H9 (cell line): ENCODE measurements at regions not wholly inside any gene's neighbourhood (a gene's known extent, or its start where the extent isn't known, plus 50 kb on each side); places are given as distances from the start of the nearest gene placed in this dataset.

Experiments used
- DNase-seq: peaks from one replicate; pipeline ENCODE4 v3.0.0-alpha.2; 2017
- H2AFZ ChIP-seq: one replicate; pipeline ENCODE4 v1.6.1; 2013; ENCODE audit warnings: mild to moderate bottlenecking, low read length, control low read depth, moderate library complexity
- H2AK5ac ChIP-seq: 2 replicates; pipeline ENCODE4 v1.6.1; 2013; ENCODE audit warnings: low read length, control low read depth, mixed read lengths; ENCODE audit not compliant: insufficient read length
- H2BK120ac ChIP-seq: one replicate; pipeline ENCODE4 v1.6.1; 2013; ENCODE audit warnings: low read depth, mild to moderate bottlenecking, low read length, control low read depth, inconsistent platforms; ENCODE audit not compliant: poor library complexity, severe bottlenecking
- H2BK12ac ChIP-seq: 2 replicates; pipeline ENCODE4 v1.6.1; 2013; ENCODE audit warnings: low read length, control low read depth, mixed read lengths, low read depth; ENCODE audit not compliant: insufficient read length
- H2BK15ac ChIP-seq: 2 replicates; pipeline ENCODE4 v1.6.1; 2013; ENCODE audit warnings: low read depth, low read length, control low read depth
- H2BK20ac ChIP-seq: one replicate; pipeline ENCODE4 v1.6.1; 2013; ENCODE audit warnings: low read depth, mild to moderate bottlenecking, low read length, control low read depth, inconsistent platforms; ENCODE audit not compliant: poor library complexity, severe bottlenecking
- H2BK5ac ChIP-seq: 2 replicates; pipeline ENCODE4 v1.6.1; 2013; ENCODE audit warnings: low read length, control low read depth, mixed read lengths; ENCODE audit not compliant: insufficient read length
- H3K14ac ChIP-seq: 2 replicates; pipeline ENCODE4 v1.6.1; 2013; ENCODE audit warnings: low read length, control low read depth; ENCODE audit not compliant: insufficient read depth
- H3K18ac ChIP-seq: 2 replicates; pipeline ENCODE4 v1.6.1; 2013; ENCODE audit warnings: low read depth, mild to moderate bottlenecking, mixed read lengths, low read length, control low read depth; ENCODE audit not compliant: insufficient read length
- H3K23ac ChIP-seq: 2 replicates; pipeline ENCODE4 v1.6.1; 2013; ENCODE audit warnings: low read length, control low read depth, mixed read lengths, low read depth; ENCODE audit not compliant: insufficient read length
- H3K23me2 ChIP-seq: 2 replicates; pipeline ENCODE4 v1.6.1; 2013; ENCODE audit warnings: low read depth, mild to moderate bottlenecking, mixed read lengths, low read length, control low read depth; ENCODE audit not compliant: insufficient read length, poor library complexity, severe bottlenecking
- H3K27ac ChIP-seq: 2 replicates; pipeline ENCODE4 v1.5.1; 2013; ENCODE audit warnings: low read length, control low read depth, mixed read lengths, low read depth; ENCODE audit not compliant: insufficient read length
- H3K27me3 ChIP-seq: 2 replicates; pipeline ENCODE4 v1.6.1; 2013; ENCODE audit warnings: low read length, control low read depth, inconsistent platforms; ENCODE audit not compliant: insufficient read depth
- H3K4ac ChIP-seq: 2 replicates; pipeline ENCODE4 v1.6.1; 2013; ENCODE audit warnings: low read depth, mild to moderate bottlenecking, control low read depth, inconsistent platforms, low read length, moderate library complexity
- H3K4me1 ChIP-seq: 2 replicates; pipeline ENCODE4 v1.6.1; 2013; ENCODE audit warnings: low read length, control low read depth, inconsistent platforms; ENCODE audit not compliant: insufficient read depth
- H3K4me2 ChIP-seq: 2 replicates; pipeline ENCODE4 v1.6.1; 2013; ENCODE audit warnings: low read length, control low read depth, mixed read lengths; ENCODE audit not compliant: insufficient read length, insufficient read depth
- H3K56ac ChIP-seq: 2 replicates; pipeline ENCODE4 v1.6.1; 2013; ENCODE audit warnings: low read depth, mild to moderate bottlenecking, mixed read lengths, low read length, control low read depth; ENCODE audit not compliant: insufficient read length
- H3K79me1 ChIP-seq: 2 replicates; pipeline ENCODE4 v1.6.1; 2013; ENCODE audit warnings: low read depth, mild to moderate bottlenecking, moderate library complexity, low read length, control low read depth, inconsistent platforms; ENCODE audit not compliant: insufficient read depth, poor library complexity, severe bottlenecking
- H3K79me2 ChIP-seq: 2 replicates; pipeline ENCODE4 v1.6.1; 2013; ENCODE audit warnings: low read length, control low read depth, inconsistent platforms; ENCODE audit not compliant: insufficient read depth
- H3K9ac ChIP-seq: 2 replicates; pipeline ENCODE4 v1.6.1; 2013; ENCODE audit warnings: low read length, control low read depth, mixed read lengths; ENCODE audit not compliant: insufficient read length; ENCODE audit errors: extremely low read depth
- H3K9me3 ChIP-seq: one replicate; pipeline ENCODE4 v1.6.1; 2013; ENCODE audit warnings: low read depth, low read length, inconsistent platforms; ENCODE audit not compliant: control insufficient read depth
- H3T11ph ChIP-seq: one replicate; pipeline ENCODE4 v1.6.1; 2013; ENCODE audit warnings: mild to moderate bottlenecking, low read length, control low read depth, inconsistent platforms
- H4K20me1 ChIP-seq: one replicate; pipeline ENCODE4 v1.6.1; 2013; ENCODE audit not compliant: control insufficient read depth, insufficient read length, insufficient read depth
- H4K5ac ChIP-seq: 2 replicates; pipeline ENCODE4 v1.6.1; 2013; ENCODE audit warnings: low read depth, mild to moderate bottlenecking, mixed read lengths, low read length, control low read depth; ENCODE audit not compliant: insufficient read length
- H4K8ac ChIP-seq: replicated peaks from 2 replicates; pipeline ENCODE4 v1.6.1; 2013; ENCODE audit warnings: low read length, control low read depth, mixed read lengths, low read depth; ENCODE audit not compliant: insufficient read length
- H4K91ac ChIP-seq: 2 replicates; pipeline ENCODE4 v1.6.1; 2013; ENCODE audit warnings: low read depth, mild to moderate bottlenecking, moderate library complexity, mixed read lengths, low read length, control low read depth; ENCODE audit not compliant: insufficient read length
- H3K27ac Mint-ChIP-seq, 3 experiments: 2 replicates in 2 of 3; 3 replicates in 1 of 3; pipeline ENCODE4 v1.8.0; 2020 to 2021; ENCODE audit warnings: mixed read lengths in 3 of 3, mild to moderate bottlenecking in 1 of 3, moderate library complexity in 1 of 3
- H3K27me3 Mint-ChIP-seq: 2 replicates; pipeline ENCODE4 v1.8.0; 2021; ENCODE audit warnings: low read depth, mild to moderate bottlenecking, moderate library complexity, mixed read lengths
- H3K36me3 Mint-ChIP-seq, 3 experiments: 2 replicates in 2 of 3; 3 replicates in 1 of 3; pipeline ENCODE4 v1.8.0; 2020 to 2021; ENCODE audit warnings: low read depth in 3 of 3, mixed read lengths in 3 of 3; ENCODE audit not compliant: insufficient read depth in 1 of 3
- H3K4me1 Mint-ChIP-seq, 2 experiments: 2 replicates each; pipeline ENCODE4 v1.8.0; 2020; ENCODE audit warnings: mixed read lengths in 2 of 2
- H3K4me3 Mint-ChIP-seq, 2 experiments: 2 replicates in 1 of 2; 3 replicates in 1 of 2; pipeline ENCODE4 v1.8.0; 2020 to 2021; ENCODE audit warnings: mild to moderate bottlenecking in 2 of 2, mixed read lengths in 2 of 2, moderate library complexity in 1 of 2
- H3K9me3 Mint-ChIP-seq, 2 experiments: 2 replicates in 1 of 2; 3 replicates in 1 of 2; pipeline ENCODE4 v1.8.0; 2020; ENCODE audit warnings: mild to moderate bottlenecking in 2 of 2, mixed read lengths in 2 of 2, moderate library complexity in 1 of 2
- CTCF ChIP-seq: fragments of 200-600 bp; sonication (generic); conservative IDR thresholded peaks from 3 replicates; pipeline ENCODE4 v1.8.0; 2021; ENCODE audit warnings: antibody characterized with exemption, mild to moderate bottlenecking
- WGBS: extraction: QIAGEN DNeasy Blood & Tissue Kit; methylation state at CpG from one replicate; pipeline ENCODE4 v1.1.7; 2013; ENCODE audit warnings: missing lambda C conversion rate, low lambda C conversion rate, mixed read lengths; ENCODE audit not compliant: insufficient read length; ENCODE audit errors: extremely low coverage; 5-methylcytosine and 5-hydroxymethylcytosine counted together

- DNase-seq, result no peak
- no peak overlapping the region for H2AK5ac ChIP-seq
- H2BK5ac ChIP-seq, result no peak overlapping the region
- Mint-ChIP-seq H3K4me1 (peaks cover 0 to 5% of the 10 kb centered on the region in 2 experiments; a peak in 1 of 4 replicates), H3K4me3 (no peak overlapping the region), H3K36me3 (peaks cover 0 to 1% (median 0%) of the 10 kb centered on the region in 3 experiments; a peak in 2 of 7 replicates), H3K27ac (no peak overlapping the region), H3K27me3 (peaks cover 7% of the 10 kb centered on the region), H3K9me3 (peaks cover 0 to 2% of the 10 kb centered on the region in 2 experiments; a peak in 1 of 5 replicates)
- H3K9ac ChIP-seq, result no peak overlapping the region
- H3T11ph ChIP-seq, result no peak overlapping the region
- no peak overlapping the region for H4K91ac ChIP-seq
- H3K18ac ChIP-seq, result no peak overlapping the region
- no peak overlapping the region for H3K27ac ChIP-seq
- no peaks in the 10 kb centered on the region for H4K20me1 ChIP-seq
- H3K4me2 ChIP-seq, result no peak overlapping the region
- H3K4ac ChIP-seq, result no peak overlapping the region
- no CpG with 5 or more reads among the region's 2 CpGs for WGBS
- no peaks in the 10 kb centered on the region for H3K27me3 ChIP-seq
- H3K14ac ChIP-seq, result no peak overlapping the region
- no peak overlapping the region for H2BK120ac ChIP-seq
- H3K9me3 ChIP-seq, result no peaks in the 10 kb centered on the region
- H3K56ac ChIP-seq, result no peak overlapping the region
- H2BK12ac ChIP-seq, result peak overlapping the region; percentile 47
- no peak overlapping the region for H3K23ac ChIP-seq
- no peaks in the 10 kb centered on the region for H3K79me2 ChIP-seq
- no peak for TF ChIP-seq CTCF
- no peak overlapping the region for H2BK15ac ChIP-seq
- no peak overlapping the region for H2AFZ ChIP-seq
- H4K5ac ChIP-seq, result no peak overlapping the region
- H3K23me2 ChIP-seq, result no peaks in the 10 kb centered on the region
- H3K79me1 ChIP-seq, result no peaks in the 10 kb centered on the region
- H2BK20ac ChIP-seq, result no peak overlapping the region
- H4K8ac ChIP-seq, result no peak overlapping the region
- H3K4me1 ChIP-seq, result no peaks in the 10 kb centered on the region
Observed at GRCh38 chr20:24405810-24406209, 63.6 kb upstream of the SYNDIG1 start.
